CD4-positive, alpha-beta T cell (primary cell): ENCODE measurements at regions not wholly inside any gene's neighbourhood (a gene's known extent, or its start where the extent isn't known, plus 50 kb on each side); places are given as distances from the start of the nearest gene placed in this dataset.

Experiments
- ATAC-seq: fragments of 200-7000 bp; cut with Tn5 transposase; one replicate; pipeline ENCODE4 v1.10.0; 2022; ENCODE audit warnings: mild to moderate bottlenecking; ENCODE audit not compliant: poor library complexity
- CTCF ChIA-PET: fragments of 350-600 bp; sonication (Branson Sonifier 250); formaldehyde crosslinking; loops from one replicate; lab custom pipeline; 2021; ENCODE audit warnings: antibody characterized with exemption, inconsistent platforms; lab: Charles Lee
- POLR2A ChIA-PET: fragments of 350-600 bp; sonication (Branson Sonifier 250); formaldehyde crosslinking; loops from one replicate; lab custom pipeline; 2021; ENCODE audit warnings: antibody characterized with exemption, inconsistent platforms; lab: Charles Lee
- DNase-seq, 14 experiments: peaks; one replicate each; pipeline ENCODE4 v3.0.0-alpha.2; 2013 to 2020; ENCODE audit warnings: mixed read lengths in 2 of 14
- H3K27ac ChIP-seq, 2 donors: one replicate each; pipeline versions ENCODE4 v1.5.1 to v1.7.0; 2013; ENCODE audit warnings: low read length in 2 of 2, low read depth in 1 of 2, mild to moderate bottlenecking in 1 of 2
- H3K27me3 ChIP-seq, 2 experiments: 1 replicate in 1 of 2; 2 replicates in 1 of 2; pipeline versions ENCODE4 v1.6.1 to v1.7.0; 2013; ENCODE audit warnings: low read length in 2 of 2, control low read depth in 1 of 2, mild to moderate bottlenecking in 1 of 2, moderate library complexity in 1 of 2; ENCODE audit not compliant: insufficient read depth in 2 of 2, control insufficient read depth in 1 of 2
- H3K36me3 ChIP-seq: one replicate; pipeline ENCODE4 v1.6.1; 2013; ENCODE audit warnings: low read length, control low read depth; ENCODE audit not compliant: insufficient read depth
- H3K4me1 ChIP-seq: one replicate; pipeline ENCODE4 v1.6.1; 2013; ENCODE audit warnings: low read length, control low read depth; ENCODE audit not compliant: insufficient read depth
- H3K4me3 ChIP-seq: one replicate; pipeline ENCODE4 v1.5.1; 2013; ENCODE audit warnings: mild to moderate bottlenecking, low read length, moderate library complexity
- H3K9me3 ChIP-seq, 2 experiments: 1 replicate in 1 of 2; 2 replicates in 1 of 2; pipeline versions ENCODE4 v1.6.1 to v1.7.0; 2013; ENCODE audit warnings: low read length in 2 of 2, mild to moderate bottlenecking in 2 of 2, control low read depth in 1 of 2, moderate library complexity in 1 of 2; ENCODE audit not compliant: control insufficient read depth in 1 of 2, insufficient read depth in 1 of 2
- H3K27ac Mint-ChIP-seq: one replicate; pipeline ENCODE4 v1.8.0; 2020; ENCODE audit warnings: mixed read lengths
- H3K27me3 Mint-ChIP-seq: one replicate; pipeline ENCODE4 v1.8.0; 2021; ENCODE audit warnings: mixed read lengths
- H3K36me3 Mint-ChIP-seq: one replicate; pipeline ENCODE4 v1.8.0; 2021; ENCODE audit warnings: low read depth, mixed read lengths
- H3K4me1 Mint-ChIP-seq: one replicate; pipeline ENCODE4 v1.8.0; 2021; ENCODE audit warnings: low read depth, mixed read lengths
- H3K4me3 Mint-ChIP-seq: one replicate; pipeline ENCODE4 v1.8.0; 2020; ENCODE audit warnings: mild to moderate bottlenecking, mixed read lengths
- H3K9me3 Mint-ChIP-seq: one replicate; pipeline ENCODE4 v1.8.0; 2020; ENCODE audit warnings: mixed read lengths
- CTCF ChIP-seq: fragments of 200-600 bp; IDR thresholded peaks from one replicate; pipeline ENCODE4 v1.8.0; 2022; ENCODE audit warnings: antibody characterized with exemption, mild to moderate bottlenecking
- intact Hi-C, 2 experiments: fragments of 100-400 bp; cut with DNase I in 1 of 2; cut with micrococcal nuclease in 1 of 2; formaldehyde crosslinking; loops; one replicate each; pipeline versions ENCODE4 v1.15.1 to v1.9.0; 2023 to 2025; cut with DNase I, micrococcal nuclease

GRCh38 chrX:83022020-83022419 lies 486.1 kb upstream of the POU3F4 start:
- H3K9me3 Mint-ChIP-seq: peaks cover 2% of the 10 kb centered on the region
- TF ChIP-seq CTCF: no peak
- ChIA-PET POLR2A (no interaction called here), CTCF (no interaction called here)
- Histone ChIP-seq H3K4me3 (no peak overlapping the region), H3K27ac (no peak overlapping the region), H3K36me3 (no peaks in the 10 kb centered on the region), H3K27me3 (no peaks in the 10 kb centered on the region), H3K4me1 (no peaks in the 10 kb centered on the region), H3K9me3 (no peaks in the 10 kb centered on the region)
- intact Hi-C loops: no loop called here
- no peak overlapping the region for H3K27ac Mint-ChIP-seq
- H3K4me1 Mint-ChIP-seq: no peaks in the 10 kb centered on the region
- no peak for DNase-seq
- no peak overlapping the region for H3K4me3 Mint-ChIP-seq
- ATAC-seq: no peak
- H3K36me3 Mint-ChIP-seq: no peaks in the 10 kb centered on the region
- no peaks in the 10 kb centered on the region for H3K27me3 Mint-ChIP-seq
